CD1c-positive myeloid dendritic cell (primary cell): ENCODE measurements at regions not wholly inside any gene's neighbourhood (a gene's known extent, or its start where the extent isn't known, plus 50 kb on each side); places are given as distances from the start of the nearest gene placed in this dataset.

Experiments used
- DNase-seq: peaks from one replicate; pipeline ENCODE4 v3.0.0-alpha.2; 2016; ENCODE audit errors: extremely low spot score

- DNase-seq, result no peak
Measured at GRCh38 chr16:79756571-79756970, 156.0 kb upstream of the MAF start.

DNA sequence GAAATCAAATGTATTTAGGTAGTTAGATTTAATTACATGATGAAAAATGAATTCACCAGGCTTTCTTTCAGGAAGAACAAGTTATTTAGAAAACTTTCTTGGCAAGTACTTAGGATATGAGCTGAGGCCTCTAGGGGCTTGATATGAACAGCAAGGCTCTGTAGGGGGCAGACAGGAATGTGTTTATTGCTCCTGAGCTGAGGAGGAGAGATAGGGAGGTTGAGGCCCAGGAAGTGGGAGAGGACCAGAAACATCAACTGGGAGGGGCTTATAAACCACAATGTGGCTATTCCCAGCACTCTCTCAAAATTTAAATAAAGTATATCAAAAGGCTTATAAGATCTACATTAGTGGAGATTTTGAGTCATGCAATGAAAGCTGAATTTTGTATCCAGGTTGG, 154.0 kb upstream of the MAF start:
- no peak for DNase-seq

GRCh38 chr16:79754081-79754480, 153.5 kb upstream of the MAF start:
- no peak for DNase-seq

DNA sequence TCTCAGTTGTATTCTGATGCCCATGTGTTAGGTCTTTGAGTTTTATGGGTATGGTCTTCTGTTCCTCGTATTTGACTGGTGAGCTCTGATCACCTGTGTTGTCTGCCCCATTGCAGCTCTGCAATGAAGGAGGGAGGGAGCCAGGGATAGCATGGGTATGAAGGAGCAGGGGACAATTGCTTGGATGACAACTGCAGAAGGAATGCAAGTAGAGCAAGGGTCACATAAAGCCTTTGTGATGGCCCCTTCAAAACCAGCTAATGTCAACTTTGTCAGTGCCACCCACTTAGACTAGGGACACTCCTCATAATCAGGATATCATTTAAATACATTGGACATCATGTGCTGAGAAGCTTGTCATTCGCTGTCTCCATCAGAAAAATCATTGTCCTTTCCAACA, 152.7 kb upstream of the MAF start:
- DNase-seq, result no peak

DNA sequence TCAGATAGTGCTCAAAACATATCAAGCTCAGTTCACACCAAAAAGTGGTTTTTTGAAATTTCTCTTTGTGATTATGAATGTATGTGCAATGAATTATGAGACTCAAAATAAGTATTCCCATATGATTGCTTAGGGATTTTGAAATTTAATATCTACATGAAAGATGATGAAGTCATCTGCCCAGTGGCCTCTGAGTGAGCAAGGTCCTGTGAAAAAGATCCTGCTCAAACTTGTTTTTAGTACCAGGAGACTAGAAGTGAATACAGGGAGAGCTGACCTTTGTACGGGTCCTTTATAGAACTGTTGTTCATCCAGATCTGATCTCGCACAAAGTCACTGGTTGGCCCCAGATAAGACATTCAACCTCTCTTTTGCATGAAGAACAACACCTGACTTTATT, 151.9 kb upstream of the MAF start:
- no peak for DNase-seq

- no peak for DNase-seq
Measured at GRCh38 chr16:79751471-79752184, 151.1 kb upstream of the MAF start.

GRCh38 chr16:79750311-79750710, 149.8 kb upstream of the MAF start:
- DNase-seq, result no peak

DNA sequence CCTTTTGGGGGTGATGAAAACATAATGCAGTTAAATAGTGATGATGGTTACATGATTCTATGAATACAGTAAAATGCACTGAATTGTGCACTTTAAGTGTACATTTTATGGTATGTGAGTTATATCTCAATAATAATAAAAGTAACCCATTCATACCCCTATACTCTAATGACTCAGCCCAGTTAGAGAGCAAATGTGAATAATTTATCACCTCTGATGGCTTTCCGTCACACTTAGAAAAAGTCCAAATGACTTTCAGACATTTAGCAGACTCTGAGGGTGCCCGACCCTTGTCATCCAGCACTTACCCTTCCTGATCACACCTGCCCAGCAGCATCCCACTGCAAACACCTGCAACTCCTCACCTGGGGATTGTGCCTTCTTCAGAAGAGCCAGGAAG, 148.1 kb upstream of the MAF start:
- no peak for DNase-seq

DNA sequence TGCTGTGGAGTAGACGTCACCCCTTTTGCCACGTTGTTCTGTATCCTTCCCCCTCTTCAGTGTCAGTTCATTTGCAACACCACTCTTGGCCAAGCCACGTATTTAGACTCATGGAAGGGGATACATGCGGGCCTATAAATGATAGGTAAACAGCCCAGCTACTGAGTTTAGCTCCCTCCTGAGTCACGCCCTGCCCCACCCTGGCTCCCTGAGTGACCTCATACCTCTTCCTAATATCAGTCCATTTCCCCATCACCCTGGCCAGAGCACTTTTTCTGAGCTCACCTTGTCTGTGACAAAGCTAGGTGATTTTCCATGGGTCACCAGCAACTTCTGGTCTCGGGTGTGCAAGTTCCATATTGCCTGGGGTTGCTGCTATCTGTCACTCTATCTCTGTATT, 147.2 kb upstream of the MAF start:
- DNase-seq, result no peak

DNA sequence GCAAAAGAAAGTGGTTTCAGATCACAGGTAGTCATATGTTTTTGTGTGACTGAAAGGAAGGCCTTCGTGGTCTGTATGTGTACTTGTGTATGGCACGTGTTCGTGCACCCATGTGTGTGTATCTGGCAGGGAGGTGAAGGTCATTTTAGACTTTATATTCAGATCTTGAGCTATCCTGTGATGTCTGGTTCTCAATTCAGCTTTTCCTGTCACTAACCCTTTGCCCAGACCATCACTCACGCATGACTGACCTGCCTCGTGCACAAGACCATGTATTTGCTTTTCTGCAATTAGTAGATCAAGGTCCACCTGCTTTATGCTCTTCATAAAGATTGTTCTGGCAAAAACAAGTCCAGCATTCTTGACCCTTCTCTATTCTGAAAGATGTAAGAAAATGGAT, 139.7 kb upstream of the MAF start:
- no peak for DNase-seq

- DNase-seq, result no peak
Measured at GRCh38 chr16:79735271-79735670, 134.7 kb upstream of the MAF start.

GRCh38 chr16:79734721-79735120, 134.2 kb upstream of the MAF start:
- no peak for DNase-seq

DNA sequence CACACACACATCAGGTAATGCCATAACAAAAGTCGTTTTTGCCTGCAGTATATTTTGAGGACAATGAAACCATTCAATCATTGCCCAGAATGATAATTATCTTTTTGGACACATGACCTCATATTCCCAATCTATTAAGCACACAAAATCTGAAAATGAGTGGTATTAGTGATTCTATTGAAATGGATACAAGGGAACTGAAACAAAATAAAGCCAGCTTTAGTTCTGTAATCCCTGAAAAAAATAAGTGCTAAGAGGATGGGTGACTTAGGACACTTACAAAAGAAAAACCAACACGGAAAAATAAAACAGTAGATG, 128.3 kb upstream of the MAF start:
- no peak for DNase-seq

- DNase-seq, result no peak
Measured at GRCh38 chr16:79728048-79728922, 127.7 kb upstream of the MAF start.

- no peak for DNase-seq
Measured at GRCh38 chr16:79726902-79727301, 126.4 kb upstream of the MAF start.

DNA sequence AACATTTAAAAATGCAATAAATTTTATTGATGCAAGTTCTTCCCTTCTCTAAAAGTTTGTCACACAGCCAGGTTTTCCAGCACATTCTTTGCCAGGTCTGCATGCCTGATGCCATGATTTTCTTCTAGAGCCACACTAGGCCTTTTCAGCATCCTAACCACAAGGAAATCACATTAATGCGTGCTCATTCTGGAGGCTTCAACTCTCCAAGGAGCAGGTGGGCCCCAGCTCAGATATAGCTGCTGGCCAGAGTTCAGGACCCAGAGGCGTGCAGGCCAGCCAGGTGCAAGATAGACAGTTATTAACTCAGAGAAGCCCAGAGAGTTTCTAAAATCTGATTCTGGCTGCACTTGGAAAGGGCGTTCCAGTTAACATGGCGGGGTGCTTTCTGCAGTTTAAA, 124.5 kb upstream of the MAF start:
- no peak for DNase-seq

GRCh38 chr16:79723583-79724168, 123.1 kb upstream of the MAF start:
- no peak for DNase-seq

DNA sequence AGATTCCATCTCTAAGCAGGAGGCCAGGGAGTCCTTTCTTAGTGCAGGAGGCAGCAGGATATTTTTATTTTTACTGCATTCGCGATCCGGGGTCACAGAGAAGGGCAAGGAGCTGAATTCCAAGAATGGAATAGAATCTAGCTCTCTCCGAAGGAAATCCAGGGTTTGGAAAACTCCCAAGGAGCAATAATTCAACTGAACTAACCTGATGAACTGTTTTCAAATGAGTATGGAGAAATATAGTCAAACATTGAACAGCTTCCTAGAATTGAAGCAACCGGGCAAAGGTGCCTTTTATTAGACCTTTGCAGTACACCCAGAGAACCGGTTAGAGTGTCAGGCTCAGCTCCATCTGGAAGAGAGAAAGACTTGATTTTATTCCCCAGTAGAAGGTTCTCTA, 120.7 kb upstream of the MAF start:
- no peak for DNase-seq

DNA sequence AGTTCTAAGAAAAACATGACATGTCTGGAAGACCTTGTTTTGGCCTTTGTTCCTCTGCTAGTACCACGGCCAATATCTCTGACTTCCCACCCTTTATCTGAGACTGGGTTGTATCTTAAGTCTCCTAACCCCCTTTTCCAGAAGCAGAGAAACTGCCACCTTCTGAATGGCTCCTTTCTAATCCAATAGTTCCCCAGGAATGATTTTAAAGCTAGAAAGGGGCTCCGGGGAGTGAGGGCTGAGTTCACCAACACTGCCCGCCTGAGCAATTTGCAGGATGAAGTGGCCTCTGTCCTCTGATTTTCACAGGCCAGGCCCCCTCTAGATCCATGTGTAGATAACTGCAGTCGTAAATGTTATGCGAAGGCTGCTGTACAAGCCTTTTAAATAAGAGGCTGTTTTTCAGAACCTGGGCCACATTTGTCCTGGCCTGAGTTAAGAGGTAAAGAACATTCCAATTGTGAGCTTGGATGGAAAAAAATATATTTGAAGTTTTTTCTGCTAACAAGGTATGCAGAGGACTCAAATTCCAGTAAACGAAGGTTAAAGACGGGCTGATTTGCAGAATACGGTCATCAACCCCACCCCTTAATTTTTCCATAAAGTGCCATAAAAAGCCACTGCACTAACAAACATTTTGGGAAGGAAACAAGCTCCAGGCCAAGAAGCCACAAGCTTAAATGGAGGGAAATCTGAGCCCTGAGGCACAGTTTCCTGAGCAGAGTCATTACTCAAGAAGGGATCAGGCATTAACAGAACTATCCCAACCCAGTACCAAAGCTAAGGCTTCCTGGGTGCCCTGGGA, 117.0 kb upstream of the MAF start:
- DNase-seq, result no peak

GRCh38 chr16:79716645-79717332, 116.3 kb upstream of the MAF start:
- no peak for DNase-seq

- DNase-seq, result no peak
Measured at GRCh38 chr16:79715061-79715460, 114.5 kb upstream of the MAF start.

GRCh38 chr16:79714440-79714839, 113.9 kb upstream of the MAF start:
- DNase-seq, result no peak
